Small intestine (tissue), 7 donors: ENCODE measurements at regions not wholly inside any gene's neighbourhood (a gene's known extent, or its start where the extent isn't known, plus 50 kb on each side); places are given as distances from the start of the nearest gene placed in this dataset.
A peak's percentile ranks its signal among the peaks of the same experiment; 100 is the strongest.

Experiments
- DNase-seq, 2 donors: peaks; one replicate each; pipeline versions ENCODE4 v3.0.0 to v3.0.0-alpha.2; 2013
- FAIRE-seq: peaks from 2 replicates; lab custom pipeline; 2012; peaks lifted over from hg19 to GRCh38; lab: Jason Lieb, UNC
- H3K27ac ChIP-seq, 3 donors: one replicate each; pipeline ENCODE4 v1.5.1; 2013; ENCODE audit warnings: low read length in 2 of 3, mild to moderate bottlenecking in 2 of 3, control low read depth in 1 of 3, inconsistent platforms in 1 of 3, low read depth in 1 of 3, moderate library complexity in 1 of 3
- H3K27me3 ChIP-seq, 3 donors: one replicate each; pipeline ENCODE4 v1.6.1; 2013; ENCODE audit warnings: low read length in 3 of 3, inconsistent platforms in 1 of 3; ENCODE audit not compliant: control insufficient read depth in 3 of 3, insufficient read depth in 3 of 3
- H3K36me3 ChIP-seq, 3 donors: one replicate each; pipeline ENCODE4 v1.6.1; 2013; ENCODE audit warnings: low read length in 3 of 3, inconsistent platforms in 1 of 3, low read depth in 1 of 3, mild to moderate bottlenecking in 1 of 3, moderate library complexity in 1 of 3; ENCODE audit not compliant: control insufficient read depth in 3 of 3, insufficient read depth in 2 of 3
- H3K4me1 ChIP-seq, 3 donors: one replicate each; pipeline ENCODE4 v1.6.1; 2013; ENCODE audit warnings: low read length in 2 of 3, inconsistent platforms in 1 of 3, low read depth in 1 of 3, mild to moderate bottlenecking in 1 of 3, moderate library complexity in 1 of 3; ENCODE audit not compliant: control insufficient read depth in 3 of 3, insufficient read depth in 2 of 3
- H3K4me3 ChIP-seq, 3 donors: one replicate each; pipeline ENCODE4 v1.5.1; 2013; ENCODE audit warnings: low read length in 3 of 3, control low read depth in 1 of 3, inconsistent platforms in 1 of 3, low read depth in 1 of 3, mild to moderate bottlenecking in 1 of 3, moderate library complexity in 1 of 3
- H3K9me3 ChIP-seq, 2 donors: one replicate each; pipeline ENCODE4 v1.6.1; 2013; ENCODE audit warnings: low read depth in 1 of 2, low read length in 1 of 2; ENCODE audit not compliant: control insufficient read depth in 2 of 2, insufficient read depth in 1 of 2
- WGBS, 3 donors: extraction: QIAGEN DNeasy Blood & Tissue Kit; methylation state at CpG; one replicate each; pipeline ENCODE4 v1.1.7; 2013; 5-methylcytosine and 5-hydroxymethylcytosine counted together
- donor health status: healthy with polysubstance abuse.
- donor health status: control.
- donor health status: control.
- donor health status: Bipolar disorder and iron deficiency.
- donor health status: healthy.

DNA sequence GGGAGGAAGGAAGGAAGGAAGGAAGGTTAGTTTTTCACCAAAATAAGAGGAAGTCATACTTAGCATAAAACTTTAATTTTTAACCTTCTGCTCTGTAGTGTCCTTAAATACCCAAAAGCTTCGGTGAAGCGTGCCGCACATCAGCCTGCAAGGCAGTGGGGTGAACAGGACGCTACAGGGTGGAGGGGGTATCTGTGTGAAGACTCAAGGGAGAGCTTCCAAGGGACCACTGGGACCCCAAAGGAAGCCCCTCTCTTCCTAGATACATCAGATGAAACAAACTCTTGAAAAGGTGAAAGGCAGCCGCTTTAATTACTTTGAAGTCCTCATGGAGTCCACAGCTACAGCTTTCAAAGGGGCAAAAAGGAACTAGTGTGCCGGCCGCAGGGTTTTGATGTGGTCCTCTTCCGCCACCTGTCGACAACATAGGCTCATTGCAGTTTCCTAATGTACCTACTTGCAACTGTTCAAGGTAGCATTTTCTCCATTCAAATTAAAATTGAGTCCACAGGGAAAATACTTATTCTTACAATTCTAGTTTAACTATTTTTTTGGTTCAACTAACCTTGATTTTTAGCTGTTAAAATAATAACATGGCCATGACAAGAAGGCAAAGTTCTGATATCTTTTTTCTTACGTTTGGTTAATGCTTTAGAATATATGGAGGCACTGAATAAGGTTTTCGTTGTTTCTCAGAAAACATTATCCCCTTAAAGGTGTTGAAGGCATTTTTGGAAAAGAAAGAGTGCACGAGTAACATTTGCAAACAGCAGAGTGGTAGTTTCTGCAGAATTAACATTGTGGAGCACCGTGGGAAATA lies 135.0 kb upstream of the RIPOR2 start:
- H3K27ac ChIP-seq = no peak overlapping the region
- no peak overlapping the region for H3K4me3 ChIP-seq
- H3K27me3 ChIP-seq = no peaks in the 10 kb centered on the region
- H3K4me1 ChIP-seq = no peaks in the 10 kb centered on the region
- peak; percentile 30 for FAIRE-seq
- H3K36me3 ChIP-seq = no peaks in the 10 kb centered on the region
- H3K9me3 ChIP-seq = peaks cover 0 to 2% of the 10 kb centered on the region in 2 donors
- WGBS, 3 donors = 43 to 47% (median 44%) methylated on average over 13 of the region's 13 CpGs
- peak; percentile 72 to 82 for DNase-seq

DNA sequence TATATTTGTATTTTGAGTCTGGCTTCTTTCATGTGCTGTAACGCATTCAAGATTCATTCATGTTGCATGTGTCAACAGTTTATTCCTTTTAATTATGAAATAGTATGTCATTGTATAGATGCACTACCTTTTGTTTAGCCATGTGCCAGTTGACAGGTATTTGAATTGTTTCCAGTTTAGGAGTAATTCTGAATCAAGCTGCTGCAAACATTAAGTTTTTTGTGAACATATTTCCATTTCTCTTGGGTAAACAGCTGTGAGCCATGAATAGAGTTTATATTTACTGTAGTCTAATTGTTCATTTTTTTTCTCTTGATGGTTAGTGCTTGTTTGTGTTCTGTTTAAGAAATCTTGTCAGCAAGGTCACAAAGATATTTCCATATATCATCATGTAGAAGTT lies 142.4 kb upstream of the RIPOR2 start:
- DNase-seq (no peak), FAIRE-seq (no peak)
- H3K9me3 ChIP-seq = peaks cover 0 to 2% of the 10 kb centered on the region in 2 donors
- H3K27ac ChIP-seq = no peak overlapping the region
- no peaks in the 10 kb centered on the region for H3K27me3 ChIP-seq
- H3K4me3 ChIP-seq = no peak overlapping the region
- H3K36me3 ChIP-seq = no peaks in the 10 kb centered on the region
- 76 to 97% (median 92%) methylated on average over 1 of the region's 1 CpG for WGBS, 3 donors
- no peaks in the 10 kb centered on the region for H3K4me1 ChIP-seq

DNA sequence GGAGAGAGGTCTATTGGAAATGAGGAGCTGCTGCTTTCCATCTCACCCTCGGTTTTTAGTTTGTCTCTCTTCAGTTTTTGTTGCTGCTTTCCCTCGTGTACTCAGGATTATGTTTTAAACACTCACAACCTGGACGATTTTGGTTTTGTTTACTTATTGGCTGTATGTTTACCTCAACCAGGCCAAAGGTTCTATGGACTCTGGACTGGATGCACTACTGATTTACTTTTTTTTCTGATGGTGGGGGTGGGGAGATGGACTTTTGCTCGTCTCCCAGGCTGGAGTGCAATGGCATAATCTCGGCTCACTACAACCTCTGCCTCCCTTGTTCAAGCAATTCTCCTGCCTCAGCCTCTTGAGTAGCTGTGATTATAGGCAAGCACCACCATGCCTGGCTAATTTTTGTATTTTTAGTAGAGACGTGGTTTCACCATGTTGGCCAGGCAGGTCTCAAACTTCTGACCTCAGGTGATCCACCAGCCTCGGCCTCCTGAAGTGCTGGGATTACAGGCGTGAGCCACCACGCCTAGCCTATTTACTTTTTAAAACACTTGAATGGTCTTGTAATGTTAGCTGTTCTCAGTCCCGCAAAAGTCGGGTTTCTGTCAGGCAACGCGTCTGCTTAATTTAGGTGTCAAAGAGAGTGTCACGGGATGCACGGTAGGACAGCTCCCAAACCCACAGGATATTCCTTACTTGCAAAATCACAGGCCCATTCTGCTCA lies 148.2 kb upstream of the RIPOR2 start:
- Histone ChIP-seq H3K36me3 (peaks cover 0 to 5% (median 0%) of the 10 kb centered on the region in 3 donors), H3K27me3 (peaks cover 0 to 2% (median 0%) of the 10 kb centered on the region in 3 donors), H3K27ac (no peak overlapping the region), H3K4me1 (peaks cover 0 to 5% (median 0%) of the 10 kb centered on the region in 3 donors), H3K9me3 (no peaks in the 10 kb centered on the region), H3K4me3 (no peak overlapping the region)
- FAIRE-seq (no peak), DNase-seq (peak; percentile 49 to 55)
- WGBS, 3 donors = 58 to 76% (median 59%) methylated on average over 15 of the region's 15 CpGs

DNA sequence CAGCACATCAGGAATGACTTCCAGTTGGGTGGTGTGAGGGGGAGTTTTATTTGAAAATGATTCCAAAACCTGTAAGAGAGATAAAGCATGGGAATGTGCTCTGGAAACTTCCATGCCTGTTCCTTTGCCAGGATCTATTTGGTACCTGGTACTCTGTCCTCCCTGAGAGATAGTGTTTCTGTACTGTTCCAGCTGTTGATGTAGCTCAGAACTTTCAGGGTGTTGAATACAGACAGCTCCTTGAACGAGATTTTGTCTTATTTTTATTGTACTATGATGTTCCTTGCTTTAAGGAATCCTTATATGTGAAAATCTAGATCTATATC lies 148.7 kb upstream of the RIPOR2 start:
- H3K9me3 ChIP-seq = no peaks in the 10 kb centered on the region
- H3K4me3 ChIP-seq = no peak overlapping the region
- 72 to 91% (median 88%) methylated on average over 1 of the region's 1 CpG for WGBS, 3 donors
- H3K4me1 ChIP-seq = peaks cover 0 to 5% (median 0%) of the 10 kb centered on the region in 3 donors
- peaks cover 0 to 2% (median 0%) of the 10 kb centered on the region in 3 donors for H3K27me3 ChIP-seq
- H3K27ac ChIP-seq = no peak overlapping the region
- FAIRE-seq (no peak), DNase-seq (no peak)
- peaks cover 0 to 5% (median 0%) of the 10 kb centered on the region in 3 donors for H3K36me3 ChIP-seq

DNA sequence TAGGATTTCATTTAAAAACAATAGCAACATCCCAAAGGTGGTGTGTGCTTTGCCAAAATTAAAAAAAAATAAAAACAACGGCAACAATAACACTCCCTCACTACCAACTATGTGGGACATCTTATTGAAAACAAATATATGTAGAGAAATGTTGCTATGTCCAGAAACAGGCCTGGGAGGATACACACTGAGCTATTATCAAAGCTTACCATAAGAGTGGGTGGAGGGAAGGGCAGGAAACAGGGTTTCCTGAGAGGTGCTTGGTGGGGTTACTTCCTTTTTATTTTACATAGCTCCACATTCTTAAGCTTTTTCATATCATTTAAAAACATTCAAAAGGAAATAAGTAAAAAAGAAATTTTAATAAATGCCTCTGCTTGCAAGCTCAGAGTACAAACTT lies 150.0 kb upstream of the RIPOR2 start:
- Histone ChIP-seq H3K9me3 (no peaks in the 10 kb centered on the region), H3K27me3 (peaks cover 0 to 2% (median 0%) of the 10 kb centered on the region in 3 donors), H3K36me3 (peaks cover 0 to 5% (median 0%) of the 10 kb centered on the region in 3 donors), H3K27ac (no peak overlapping the region), H3K4me1 (peaks cover 0 to 5% (median 0%) of the 10 kb centered on the region in 3 donors), H3K4me3 (no peak overlapping the region)
- FAIRE-seq (no peak), DNase-seq (no peak)
- WGBS, 3 donors = 0 to 50% (median 43%) methylated on average over 1 of the region's 1 CpG

DNA sequence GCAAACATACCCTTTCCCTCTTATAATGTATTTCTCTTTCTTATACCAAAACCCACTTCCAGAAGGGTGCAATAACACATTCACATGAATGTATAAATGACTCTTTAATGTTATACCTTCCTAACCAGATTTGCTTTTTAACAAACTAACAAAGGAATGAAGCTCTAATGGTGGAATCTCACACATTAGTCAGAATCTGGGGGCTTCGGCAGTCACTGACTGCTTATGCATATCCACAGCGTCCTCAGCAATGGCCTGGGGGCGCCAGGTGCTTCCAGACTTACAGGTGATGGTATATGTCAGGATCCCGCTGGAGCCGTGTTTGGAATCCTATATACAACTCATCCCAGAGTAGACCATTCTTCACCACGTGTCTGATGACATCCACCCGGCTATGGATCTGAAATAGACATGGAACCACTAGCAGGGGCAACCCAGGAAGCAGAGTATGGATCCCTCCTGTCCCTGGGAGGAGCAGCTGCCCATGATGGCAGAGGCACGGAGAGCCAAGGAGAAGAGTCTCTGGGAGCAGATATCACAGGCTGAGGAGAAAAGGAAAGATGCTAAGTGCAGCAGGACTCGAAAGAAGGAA lies 150.8 kb upstream of the RIPOR2 start:
- WGBS, 3 donors = 79 to 87% (median 85%) methylated on average over 9 of the region's 9 CpGs
- Histone ChIP-seq H3K27me3 (peaks cover 0 to 2% (median 0%) of the 10 kb centered on the region in 3 donors), H3K27ac (no peak overlapping the region), H3K36me3 (peaks cover 0 to 5% (median 0%) of the 10 kb centered on the region in 3 donors), H3K4me1 (peaks cover 0 to 5% (median 0%) of the 10 kb centered on the region in 3 donors), H3K9me3 (no peaks in the 10 kb centered on the region), H3K4me3 (no peak overlapping the region)
- FAIRE-seq (no peak), DNase-seq (no peak)

DNA sequence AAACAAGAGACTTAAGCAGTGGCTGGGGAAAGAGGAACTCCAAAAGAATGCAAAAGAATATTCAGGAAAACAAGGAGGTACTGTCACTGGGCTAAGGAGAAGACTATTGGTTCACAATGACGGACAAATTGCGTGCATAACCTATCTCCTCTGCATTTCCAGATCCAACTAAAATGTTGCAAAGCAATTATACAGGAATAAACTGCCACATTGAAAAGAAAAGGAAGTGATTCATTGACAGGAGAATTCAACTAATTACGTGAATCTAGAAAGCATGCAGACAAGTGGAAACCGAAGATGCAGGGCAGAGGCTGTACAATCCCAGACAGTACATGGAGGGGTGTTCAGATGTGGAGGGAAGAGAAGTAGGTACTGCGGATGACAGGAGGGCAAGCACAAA lies 152.8 kb upstream of the RIPOR2 start:
- peaks cover 0 to 2% (median 0%) of the 10 kb centered on the region in 3 donors for H3K27me3 ChIP-seq
- H3K4me1 ChIP-seq = peaks cover 0 to 5% (median 0%) of the 10 kb centered on the region in 3 donors
- 78 to 84% (median 83%) methylated on average over 5 of the region's 5 CpGs for WGBS, 3 donors
- H3K36me3 ChIP-seq = peaks cover 0 to 5% (median 0%) of the 10 kb centered on the region in 3 donors
- FAIRE-seq (no peak), DNase-seq (no peak)
- H3K4me3 ChIP-seq = no peak overlapping the region
- H3K27ac ChIP-seq = peak overlapping the region in 1 of 3 donors; percentile 63
- no peaks in the 10 kb centered on the region for H3K9me3 ChIP-seq

DNA sequence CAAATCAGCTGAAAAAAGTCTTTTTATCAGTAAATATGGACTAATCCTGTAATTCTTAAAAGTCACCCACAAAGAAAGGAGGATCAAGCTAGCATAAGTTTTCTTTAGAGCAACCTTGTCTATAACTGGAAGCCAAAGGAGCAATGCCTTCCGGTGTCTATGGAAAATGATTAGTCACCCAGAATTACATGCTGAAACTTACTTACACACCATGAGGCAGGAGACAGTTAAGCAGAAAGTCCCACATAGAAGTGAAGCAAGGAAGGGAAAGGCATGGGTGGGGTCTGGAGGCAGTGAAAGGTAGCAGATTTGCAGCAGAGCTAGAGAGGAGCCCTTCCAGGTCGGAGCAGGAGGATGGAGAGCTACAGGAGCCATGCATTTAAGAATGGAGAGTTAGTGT lies 153.7 kb upstream of the RIPOR2 start:
- Histone ChIP-seq H3K4me1 (peaks cover 0 to 3% (median 0%) of the 10 kb centered on the region in 3 donors), H3K27ac (no peak overlapping the region), H3K9me3 (no peaks in the 10 kb centered on the region), H3K27me3 (peaks cover 0 to 2% (median 0%) of the 10 kb centered on the region in 3 donors), H3K4me3 (no peak overlapping the region), H3K36me3 (peaks cover 0 to 5% (median 0%) of the 10 kb centered on the region in 3 donors)
- DNase-seq (no peak), FAIRE-seq (no peak)
- 39 to 81% (median 67%) methylated on average over 2 of the region's 2 CpGs for WGBS, 3 donors
